HepG2 (cell line): ENCODE measurements at regions not wholly inside any gene's neighbourhood (a gene's known extent, or its start where the extent isn't known, plus 50 kb on each side); places are given as distances from the start of the nearest gene placed in this dataset.

Experiments used
- ATAC-seq: fragments of 200-7000 bp; cut with Tn5 transposase; 3 replicates; pipeline ENCODE4 v1.9.1; 2020; ENCODE audit warnings: mild to moderate bottlenecking, moderate library complexity
- BruUV-seq: library from RNA; stranded (reverse); fragments of 400-500 nt; replicated peaks from 2 replicates; lab custom pipeline; 2021; lab: Mats Ljungman, UMichigan
- CTCF ChIA-PET: fragments of 300-600 bp; formaldehyde crosslinking; extraction: SDS; loops from one replicate; lab custom pipeline; 2021; ENCODE audit warnings: low total read pairs, inconsistent platforms, low intra/inter-chr PET ratio; lab: Yijun Ruan, JAX
- POLR2A ChIA-PET: fragments of 350-600 bp; sonication (Branson Sonifier 250); formaldehyde crosslinking; loops from one replicate; lab custom pipeline; 2020; ENCODE audit warnings: antibody characterized with exemption, inconsistent platforms; lab: Yijun Ruan, JAX
- DNase-seq: peaks from one replicate; pipeline ENCODE4 v3.0.0-alpha.2; 2015; ENCODE audit warnings: low spot score
- FAIRE-seq: peaks from 3 replicates; lab custom pipeline; 2011; peaks lifted over from hg19 to GRCh38; lab: Jason Lieb, UNC
- H2AFZ ChIP-seq: one replicate; pipeline ENCODE4 v1.6.1; 2011; ENCODE audit warnings: low read length, inconsistent platforms
- H3K27ac ChIP-seq: fragments of 300-600 bp; 3 replicates; pipeline ENCODE4 v1.8.0; 2011; ENCODE audit warnings: mixed run types, mild to moderate bottlenecking, mixed read lengths, low read length, inconsistent platforms; ENCODE audit not compliant: insufficient read depth; ENCODE audit errors: extremely low read length
- H3K27me3 ChIP-seq, 2 experiments: fragments of 200-600 bp in 1 of 2; 2 replicates in 1 of 2; 3 replicates in 1 of 2; pipeline versions ENCODE4 v1.6.0 to v1.8.0; 2011; ENCODE audit warnings: low read length in 2 of 2, mild to moderate bottlenecking in 2 of 2, moderate library complexity in 2 of 2, inconsistent platforms in 1 of 2; ENCODE audit not compliant: insufficient read depth in 2 of 2, control insufficient read depth in 1 of 2
- H3K36me3 ChIP-seq, 2 experiments: fragments of 200-600 bp in 1 of 2; replicated peaks in 1 of 2; 2 replicates in 1 of 2; 3 replicates in 1 of 2; pipeline versions ENCODE4 v1.5.1 to v1.8.0; 2011; ENCODE audit warnings: low read length in 2 of 2, inconsistent platforms in 1 of 2; ENCODE audit not compliant: insufficient read depth in 2 of 2, control insufficient read depth in 1 of 2
- H3K4me1 ChIP-seq: 2 replicates; pipeline ENCODE4 v1.5.1; 2012; ENCODE audit warnings: low read length, inconsistent platforms; ENCODE audit not compliant: insufficient read depth
- H3K4me2 ChIP-seq: 2 replicates; pipeline ENCODE4 v1.6.0; 2011; ENCODE audit warnings: low read depth, low read length, inconsistent platforms
- H3K4me3 ChIP-seq, 3 experiments: fragments of 200-600 bp in 1 of 3; sonication (generic), shearing (Covaris generic) in 1 of 3; replicated peaks in 1 of 3; 2 replicates each; pipeline ENCODE4 v1.5.1; 2011 to 2016; ENCODE audit warnings: low read length in 3 of 3, inconsistent platforms in 2 of 3, low read depth in 2 of 3, mild to moderate bottlenecking in 2 of 3, control low read depth in 1 of 3, mixed read lengths in 1 of 3; ENCODE audit not compliant: insufficient read depth in 1 of 3
- H3K79me2 ChIP-seq: one replicate; pipeline ENCODE4 v1.6.1; 2011; ENCODE audit warnings: low read length, inconsistent platforms; ENCODE audit not compliant: insufficient read depth
- H3K9ac ChIP-seq: 2 replicates; pipeline ENCODE4 v1.6.0; 2011; ENCODE audit warnings: mild to moderate bottlenecking, low read depth, low read length, inconsistent platforms; ENCODE audit not compliant: insufficient read depth
- H3K9me3 ChIP-seq: 2 replicates; pipeline ENCODE4 v1.5.1; 2012; ENCODE audit warnings: mild to moderate bottlenecking, low read length
- H4K20me1 ChIP-seq: 2 replicates; pipeline ENCODE4 v1.6.0; 2011; ENCODE audit warnings: inconsistent platforms, mild to moderate bottlenecking, low read length, moderate library complexity; ENCODE audit not compliant: insufficient read depth
- CBX1 ChIP-seq: IDR thresholded peaks from one replicate; pipeline ENCODE4 v1.6.1; 2016; ENCODE audit warnings: antibody characterized with exemption, low read depth
- EP300 ChIP-seq, 3 experiments: sonication (generic) in 1 of 3; formaldehyde crosslinking in 1 of 3; IDR thresholded peaks; 2 replicates each; pipeline versions ENCODE4 v1.5.1 to v1.6.1; 2011 to 2020; ENCODE audit warnings: low read depth in 2 of 3, low read length in 2 of 3, borderline replicate concordance in 1 of 3, improper control_type of control experiment in 1 of 3, mild to moderate bottlenecking in 1 of 3, missing genetic modification reagents in 1 of 3, moderate library complexity in 1 of 3
- HMG20A ChIP-seq: IDR thresholded peaks from 2 replicates; pipeline ENCODE4 v1.6.1; 2016; ENCODE audit warnings: borderline replicate concordance
- HOXA3 ChIP-seq: sonication (generic); formaldehyde crosslinking; IDR thresholded peaks from 2 replicates; pipeline ENCODE4 v1.5.0; 2020; ENCODE audit warnings: missing genetic modification reagents
- MAZ ChIP-seq, 2 experiments: sonication (generic) in 1 of 2; formaldehyde crosslinking in 1 of 2; IDR thresholded peaks; 2 replicates each; pipeline versions ENCODE4 v1.5.0 to v1.6.1; 2012 to 2020; ENCODE audit warnings: low read depth in 2 of 2, mild to moderate bottlenecking in 2 of 2, borderline replicate concordance in 1 of 2, improper control_type of control experiment in 1 of 2, low read length in 1 of 2, missing genetic modification reagents in 1 of 2, moderate library complexity in 1 of 2
- NR3C1 ChIP-seq: sonication (generic); formaldehyde crosslinking; IDR thresholded peaks from 2 replicates; pipeline ENCODE4 v1.4.0; 2020; ENCODE audit warnings: missing genetic modification reagents
- SIX4 ChIP-seq: sonication (generic); formaldehyde crosslinking; IDR thresholded peaks from 2 replicates; pipeline ENCODE4 v1.4.0; 2020; ENCODE audit warnings: missing genetic modification reagents
- TBX2 ChIP-seq: sonication (generic); formaldehyde crosslinking; IDR thresholded peaks from 2 replicates; pipeline ENCODE4 v1.5.0; 2020; ENCODE audit warnings: missing genetic modification reagents, mild to moderate bottlenecking, borderline replicate concordance
- ZBTB21 ChIP-seq: sonication (generic); formaldehyde crosslinking; IDR thresholded peaks from 2 replicates; pipeline ENCODE4 v1.4.0; 2020; ENCODE audit warnings: missing genetic modification reagents
- ZNF124 ChIP-seq: sonication (generic); formaldehyde crosslinking; IDR thresholded peaks from 2 replicates; pipeline ENCODE4 v1.4.0; 2020; ENCODE audit warnings: missing genetic modification reagents
- ZNF20 ChIP-seq: sonication (generic); formaldehyde crosslinking; IDR thresholded peaks from 2 replicates; pipeline ENCODE4 v1.4.0; 2020; ENCODE audit warnings: mild to moderate bottlenecking, moderate library complexity, missing genetic modification reagents
- ZNF788 ChIP-seq: sonication (generic); formaldehyde crosslinking; IDR thresholded peaks from 2 replicates; pipeline ENCODE4 v1.5.0; 2020; ENCODE audit warnings: mild to moderate bottlenecking, missing genetic modification reagents, borderline replicate concordance
- ZNF83 ChIP-seq: sonication (generic); formaldehyde crosslinking; IDR thresholded peaks from 2 replicates; pipeline ENCODE4 v1.4.0; 2020; ENCODE audit warnings: missing genetic modification reagents, mild to moderate bottlenecking, borderline replicate concordance
- WGBS: methylation state at CpG from one replicate; pipeline ENCODE4 v1.1.6; 2017; ENCODE audit warnings: low lambda C conversion rate; 5-methylcytosine and 5-hydroxymethylcytosine counted together
- in situ Hi-C: cut with HindIII; loops from 2 replicates; pipeline ENCODE4 v1.10.0; 2017; ENCODE audit warnings: low pct_unique_long_range_greater_than_20kb; ENCODE audit not compliant: extremely low pct_ligation_motif_present
- intact Hi-C: fragments of 100-400 bp; cut with micrococcal nuclease; formaldehyde crosslinking; loops from one replicate; pipeline ENCODE4 v1.10.0; 2022; ENCODE audit not compliant: unreplicated experiment
- TF ChIP-seq, protein P1 (sequence below): sonication (generic); formaldehyde crosslinking; IDR thresholded peaks from 2 replicates; pipeline ENCODE4 v1.4.0; 2020; ENCODE audit warnings: missing genetic modification reagents

DNA sequence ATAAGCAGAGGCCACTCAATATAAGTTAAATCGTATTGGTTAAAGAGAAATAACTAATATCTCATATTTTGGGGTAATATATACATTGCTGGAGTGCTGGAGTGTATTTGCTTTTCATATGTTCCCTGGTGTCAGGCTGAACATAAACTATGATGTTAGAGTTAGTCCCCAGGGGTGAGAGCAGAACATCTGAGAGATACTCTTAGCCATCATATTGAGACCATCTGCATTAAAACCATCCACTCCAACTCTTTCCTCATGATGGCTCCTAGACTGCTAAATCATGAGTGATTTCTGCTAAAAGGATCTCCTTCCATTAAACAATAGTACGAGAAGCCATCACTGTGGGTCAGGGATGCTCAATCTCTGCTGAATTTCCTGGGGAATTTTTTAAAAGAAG, 436.2 kb downstream of the DTWD2 start:
- ChIA-PET CTCF (no interaction called here), POLR2A (no interaction called here)
- ATAC-seq (no peak), FAIRE-seq (no peak), DNase-seq (no peak)
- TF ChIP-seq NR3C1 (no peak), ZNF788 (CRISPR knock-in tag) (no peak), ZNF124 (CRISPR knock-in tag) (no peak), EP300 (IDR thresholded peaks at IDR 0.05; ENCODE audit: low read depth in 2 of 2, low read length in 2 of 2) (no peak), EP300 (CRISPR knock-in tag; IDR thresholded peaks at IDR 0.05; ENCODE audit: borderline replicate concordance) (no peak), ZNF83 (CRISPR knock-in tag) (no peak), HOXA3 (CRISPR knock-in tag) (no peak), MAZ (IDR thresholded peaks at IDR 0.05; ENCODE audit: borderline replicate concordance, low read depth, low read length) (no peak), MAZ (CRISPR knock-in tag; IDR thresholded peaks at IDR 0.05; ENCODE audit: low read depth) (no peak), CBX1 (no peak), ZNF20 (CRISPR knock-in tag) (no peak), HMG20A (CRISPR knock-in tag) (no peak), TBX2 (no peak), ZBTB21 (CRISPR knock-in tag) (no peak), SIX4 (no peak)
- TF ChIP-seq, protein P1, sequence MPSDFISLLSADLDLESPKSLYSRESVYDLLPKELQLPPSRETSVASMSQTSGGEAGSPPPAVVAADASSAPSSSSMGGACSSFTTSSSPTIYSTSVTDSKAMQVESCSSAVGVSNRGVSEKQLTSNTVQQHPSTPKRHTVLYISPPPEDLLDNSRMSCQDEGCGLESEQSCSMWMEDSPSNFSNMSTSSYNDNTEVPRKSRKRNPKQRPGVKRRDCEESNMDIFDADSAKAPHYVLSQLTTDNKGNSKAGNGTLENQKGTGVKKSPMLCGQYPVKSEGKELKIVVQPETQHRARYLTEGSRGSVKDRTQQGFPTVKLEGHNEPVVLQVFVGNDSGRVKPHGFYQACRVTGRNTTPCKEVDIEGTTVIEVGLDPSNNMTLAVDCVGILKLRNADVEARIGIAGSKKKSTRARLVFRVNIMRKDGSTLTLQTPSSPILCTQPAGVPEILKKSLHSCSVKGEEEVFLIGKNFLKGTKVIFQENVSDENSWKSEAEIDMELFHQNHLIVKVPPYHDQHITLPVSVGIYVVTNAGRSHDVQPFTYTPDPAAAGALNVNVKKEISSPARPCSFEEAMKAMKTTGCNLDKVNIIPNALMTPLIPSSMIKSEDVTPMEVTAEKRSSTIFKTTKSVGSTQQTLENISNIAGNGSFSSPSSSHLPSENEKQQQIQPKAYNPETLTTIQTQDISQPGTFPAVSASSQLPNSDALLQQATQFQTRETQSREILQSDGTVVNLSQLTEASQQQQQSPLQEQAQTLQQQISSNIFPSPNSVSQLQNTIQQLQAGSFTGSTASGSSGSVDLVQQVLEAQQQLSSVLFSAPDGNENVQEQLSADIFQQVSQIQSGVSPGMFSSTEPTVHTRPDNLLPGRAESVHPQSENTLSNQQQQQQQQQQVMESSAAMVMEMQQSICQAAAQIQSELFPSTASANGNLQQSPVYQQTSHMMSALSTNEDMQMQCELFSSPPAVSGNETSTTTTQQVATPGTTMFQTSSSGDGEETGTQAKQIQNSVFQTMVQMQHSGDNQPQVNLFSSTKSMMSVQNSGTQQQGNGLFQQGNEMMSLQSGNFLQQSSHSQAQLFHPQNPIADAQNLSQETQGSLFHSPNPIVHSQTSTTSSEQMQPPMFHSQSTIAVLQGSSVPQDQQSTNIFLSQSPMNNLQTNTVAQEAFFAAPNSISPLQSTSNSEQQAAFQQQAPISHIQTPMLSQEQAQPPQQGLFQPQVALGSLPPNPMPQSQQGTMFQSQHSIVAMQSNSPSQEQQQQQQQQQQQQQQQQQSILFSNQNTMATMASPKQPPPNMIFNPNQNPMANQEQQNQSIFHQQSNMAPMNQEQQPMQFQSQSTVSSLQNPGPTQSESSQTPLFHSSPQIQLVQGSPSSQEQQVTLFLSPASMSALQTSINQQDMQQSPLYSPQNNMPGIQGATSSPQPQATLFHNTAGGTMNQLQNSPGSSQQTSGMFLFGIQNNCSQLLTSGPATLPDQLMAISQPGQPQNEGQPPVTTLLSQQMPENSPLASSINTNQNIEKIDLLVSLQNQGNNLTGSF (CRISPR knock-in tag): no peak
- Histone ChIP-seq H3K9ac (no peak overlapping the region), H3K4me2 (no peak overlapping the region), H3K36me3 (no peaks in the 10 kb centered on the region), H3K9me3 (no peaks in the 10 kb centered on the region), H4K20me1 (no peaks in the 10 kb centered on the region), H3K4me3 (no peak overlapping the region), H3K79me2 (no peaks in the 10 kb centered on the region), H3K27ac (no peak overlapping the region), H3K27me3 (no peaks in the 10 kb centered on the region; a peak in 1 of 5 replicates), H3K4me1 (no peaks in the 10 kb centered on the region), H2AFZ (no peak overlapping the region)
- WGBS: 2% methylated on average over 2 of the region's 2 CpGs
- BruUV-seq: no TSS peak
- in situ Hi-C loops: no loop called here
- intact Hi-C loops: no loop called here
